ENCODE measurements at regions not wholly inside any gene's neighbourhood (a gene's known extent, or its start where the extent isn't known, plus 50 kb on each side); places are given as distances from the start of the nearest gene placed in this dataset.
A peak's percentile ranks its signal among the peaks of the same experiment; 100 is the strongest.
"Not testable (repeated sequence)": the region's sequence is repeated elsewhere in the genome, so short reads cannot be mapped to it uniquely, and the experiment has no call there.

- DNase-seq = no peak
These were observed 110.6 kb upstream of the ATP8B1 start for GRCh38 chr18:57913686-57914085.

GRCh38 chr18:57910817-57911216 lies 107.7 kb upstream of the ATP8B1 start:
- DNase-seq = no peak

- no peak for DNase-seq
These were observed 107.0 kb upstream of the ATP8B1 start for GRCh38 chr18:57910134-57910533.

- DNase-seq = no peak
These were observed 106.5 kb upstream of the ATP8B1 start for GRCh38 chr18:57909620-57910019.

- DNase-seq = no peak
These were observed 105.0 kb upstream of the ATP8B1 start for GRCh38 chr18:57908092-57908491.

GRCh38 chr18:57907550-57907949 lies 104.4 kb upstream of the ATP8B1 start:
- no peak for DNase-seq

- peak; percentile 19 for DNase-seq
These were observed 103.7 kb upstream of the ATP8B1 start for GRCh38 chr18:57906852-57907251.

GRCh38 chr18:57904535-57904934 lies 101.4 kb upstream of the ATP8B1 start:
- DNase-seq = no peak

GRCh38 chr18:57902721-57903120 lies 99.6 kb upstream of the ATP8B1 start:
- no peak for DNase-seq

GRCh38 chr18:57901825-57902589 lies 98.9 kb upstream of the ATP8B1 start:
- no peak for DNase-seq

- DNase-seq = no peak
These were observed 97.9 kb upstream of the ATP8B1 start for GRCh38 chr18:57900906-57901435.

GRCh38 chr18:57898506-57899124 lies 95.5 kb upstream of the ATP8B1 start:
- DNase-seq = peak; percentile 23

- DNase-seq = no peak
These were observed 92.1 kb upstream of the ATP8B1 start for GRCh38 chr18:57895182-57895581.

GRCh38 chr18:57891707-57892391 lies 88.7 kb upstream of the ATP8B1 start:
- no peak for DNase-seq

GRCh38 chr18:57890266-57890665 lies 87.2 kb upstream of the ATP8B1 start:
- no peak for DNase-seq

- no peak for DNase-seq
These were observed 86.7 kb upstream of the ATP8B1 start for GRCh38 chr18:57889841-57890240.

GRCh38 chr18:57887543-57888383 lies 84.6 kb upstream of the ATP8B1 start:
- DNase-seq = no peak

- no peak for DNase-seq
These were observed 82.8 kb upstream of the ATP8B1 start for GRCh38 chr18:57885931-57886330.

- DNase-seq = no peak
These were observed 79.3 kb upstream of the ATP8B1 start for GRCh38 chr18:57882465-57882864.

- DNase-seq = peak; percentile 72
These were observed 78.8 kb upstream of the ATP8B1 start for GRCh38 chr18:57881818-57882413.

GRCh38 chr18:57879924-57880323 lies 76.8 kb upstream of the ATP8B1 start:
- not testable (repeated sequence) for DNase-seq

- DNase-seq = no peak
These were observed 66.1 kb upstream of the ATP8B1 start for GRCh38 chr18:57869221-57869620.

Data from retina (tissue), 1 donor.